IPS-NIHi7 (cell line): ENCODE measurements at regions not wholly inside any gene's neighbourhood (a gene's known extent, or its start where the extent isn't known, plus 50 kb on each side); places are given as distances from the start of the nearest gene placed in this dataset.
A peak's percentile ranks its signal among the peaks of the same experiment; 100 is the strongest.
"Not testable (repeated sequence)": the region's sequence is repeated elsewhere in the genome, so short reads cannot be mapped to it uniquely, and the experiment has no call there.

Experiments used
- DNase-seq: peaks from one replicate; pipeline ENCODE4 v3.0.0; 2012; ENCODE audit warnings: mixed read lengths; ENCODE audit errors: extremely low spot score

DNA sequence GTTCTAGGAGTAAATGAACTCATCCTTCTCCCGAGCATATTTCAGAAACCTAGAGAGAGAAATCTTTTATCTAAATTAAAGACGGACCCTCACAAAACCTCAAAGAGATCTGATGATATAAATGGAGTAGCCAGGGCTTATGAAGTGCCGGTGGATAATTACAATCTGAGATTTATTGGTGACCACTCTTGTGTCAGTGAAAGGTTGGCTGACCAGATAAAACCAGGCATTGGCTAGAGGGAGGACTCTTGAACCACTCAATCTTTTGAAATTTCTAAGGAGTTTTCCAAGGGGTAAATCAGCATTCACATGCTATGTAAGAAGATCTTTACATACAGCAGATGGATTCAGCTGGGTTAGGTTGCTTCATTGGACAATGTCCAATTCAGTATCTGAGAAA lies 227.3 kb upstream of the MMADHC start:
- DNase-seq: no peak

DNA sequence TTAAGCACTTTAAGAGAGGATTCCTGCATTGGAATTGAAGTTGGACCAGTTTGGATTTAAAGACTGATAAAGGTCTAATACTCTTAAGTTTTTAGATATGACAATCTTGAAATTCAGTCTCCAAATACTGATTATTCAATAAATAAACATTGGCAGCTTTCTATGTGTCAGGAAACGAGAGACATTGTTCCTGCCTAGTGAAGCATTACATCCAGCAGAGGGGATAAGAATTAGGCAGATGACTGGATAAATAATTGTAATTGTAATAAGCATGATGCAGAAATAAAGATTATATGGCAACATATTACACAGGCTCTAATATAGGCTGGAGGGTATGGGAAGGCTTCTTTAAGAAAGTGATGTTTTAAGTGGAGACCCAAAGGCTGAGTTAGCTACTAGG lies 226.5 kb upstream of the MMADHC start:
- no peak for DNase-seq

DNA sequence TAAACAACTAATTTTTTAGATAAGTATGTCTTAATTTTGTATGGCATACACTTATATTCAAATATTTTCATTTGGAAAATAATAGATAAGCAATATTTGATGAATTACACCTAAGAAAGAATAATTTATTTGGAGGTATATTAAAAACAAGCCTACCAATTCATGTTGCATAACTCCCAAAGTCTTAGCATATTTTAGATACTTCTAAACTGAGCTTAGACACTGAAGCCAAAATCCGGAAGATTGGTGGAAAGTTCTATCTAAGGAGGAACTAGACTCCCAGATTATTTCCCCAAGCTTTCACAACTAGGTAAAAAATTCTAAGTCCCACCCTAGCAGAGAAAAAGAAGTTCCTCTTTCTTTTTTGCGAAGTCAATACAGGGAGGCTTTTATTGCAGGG lies 221.0 kb upstream of the MMADHC start:
- DNase-seq: no peak

- DNase-seq: no peak
Measured at GRCh38 chr2:149806651-149807050, 219.1 kb upstream of the MMADHC start.

DNA sequence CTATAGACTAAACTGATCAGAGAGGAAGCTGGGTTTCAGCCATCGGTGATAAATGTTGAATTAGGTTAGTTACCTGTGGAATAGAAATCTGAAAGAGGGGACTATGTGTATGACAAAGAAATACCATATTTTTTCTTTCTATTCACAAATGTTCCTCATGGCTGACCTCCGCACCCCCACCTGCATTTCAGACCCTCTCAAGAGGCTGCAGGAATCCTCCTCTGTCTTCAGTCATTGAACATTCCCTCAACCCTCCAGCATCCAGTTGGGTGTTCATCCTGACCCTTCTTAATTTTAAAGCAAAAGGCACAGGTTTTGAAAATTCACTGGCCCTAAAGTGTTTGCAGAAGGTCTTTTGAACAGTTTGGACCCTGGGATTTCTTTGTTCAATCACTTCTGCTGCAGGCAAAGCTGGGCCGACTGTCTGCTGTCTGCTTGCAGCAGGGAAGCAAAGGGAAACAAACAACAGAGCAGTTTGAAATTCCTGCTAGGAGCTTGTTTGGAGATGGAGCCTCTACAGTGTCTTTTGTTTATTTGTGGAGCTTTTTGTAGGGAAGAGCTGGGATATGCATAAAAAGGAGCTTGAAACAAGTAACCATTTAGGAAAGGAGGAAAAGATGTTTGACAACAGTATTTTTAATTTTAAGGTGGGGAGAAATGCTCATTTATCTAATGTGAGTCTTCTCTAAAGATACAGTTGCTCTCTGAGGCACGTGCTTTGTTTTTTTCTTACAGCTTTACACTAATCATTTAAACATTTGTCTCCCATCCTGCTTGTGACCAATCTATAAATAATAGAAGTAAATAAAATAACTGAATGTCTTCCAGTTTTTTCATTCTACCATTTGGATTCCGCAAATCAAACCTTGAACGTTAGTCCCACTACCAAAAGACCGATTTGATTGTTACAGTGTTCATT lies 213.3 kb upstream of the MMADHC start:
- peak; percentile 19 for DNase-seq

GRCh38 chr2:149799013-149799705 lies 211.6 kb upstream of the MMADHC start:
- DNase-seq: no peak

GRCh38 chr2:149797030-149797429 lies 209.5 kb upstream of the MMADHC start:
- no peak for DNase-seq

DNA sequence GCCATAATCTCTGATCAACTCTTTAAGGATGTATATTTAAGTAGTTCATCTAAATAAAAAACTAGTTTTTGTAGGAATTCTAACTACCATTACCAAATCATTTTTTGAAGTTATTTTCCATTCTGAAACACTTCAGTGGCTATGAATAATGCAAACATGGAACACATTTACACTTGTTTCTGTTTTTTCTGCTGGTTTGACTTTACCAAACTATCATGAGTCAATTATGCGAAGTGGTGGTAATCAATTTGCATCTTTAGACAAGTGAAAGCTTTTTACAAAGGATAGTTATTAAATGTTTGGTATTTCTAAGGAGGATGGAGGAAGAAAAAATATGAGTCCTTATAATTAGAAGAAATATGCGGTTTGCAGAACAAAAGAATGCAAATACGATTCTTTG lies 202.0 kb upstream of the MMADHC start:
- no peak for DNase-seq

DNA sequence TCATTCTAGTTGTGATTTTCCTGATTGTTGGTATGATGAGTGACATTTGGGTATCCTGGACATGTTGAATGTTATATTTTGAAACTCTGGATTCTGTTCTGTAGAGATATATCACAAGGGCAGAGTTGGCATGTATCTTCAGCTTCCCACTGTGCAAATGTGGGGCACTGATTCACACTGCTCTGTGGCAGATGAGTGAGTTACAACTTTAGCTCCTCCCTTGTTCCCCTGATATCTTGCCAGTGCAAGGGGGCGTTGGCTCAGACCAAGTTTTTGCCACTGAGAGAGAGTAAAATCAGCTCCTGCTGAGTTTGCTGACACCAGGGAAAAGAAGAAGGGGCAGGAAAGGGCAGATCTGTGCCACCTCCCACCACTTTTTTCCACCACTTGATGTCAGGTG lies 199.6 kb upstream of the MMADHC start:
- no peak for DNase-seq

DNA sequence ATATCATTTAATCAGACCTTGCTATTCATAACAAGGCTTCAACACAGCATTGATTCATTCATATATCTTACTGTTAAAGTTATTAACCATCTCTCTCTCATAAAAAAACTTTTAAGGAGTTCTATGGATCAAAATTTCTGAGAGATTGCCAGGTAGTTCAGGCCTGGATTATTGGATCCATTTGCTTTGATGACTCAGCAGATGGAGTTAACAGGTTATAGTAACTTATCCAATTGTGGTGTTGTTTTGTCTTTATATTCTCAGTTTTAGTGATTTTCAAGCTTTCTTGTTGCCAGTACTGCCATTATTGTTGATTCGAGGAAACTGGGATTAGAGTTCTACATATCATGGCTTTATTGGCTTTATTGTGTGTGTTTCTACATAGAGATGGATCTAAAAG lies 195.7 kb upstream of the MMADHC start:
- no peak for DNase-seq

- DNase-seq: no peak
Measured at GRCh38 chr2:149782572-149782971, 195.0 kb upstream of the MMADHC start.

DNA sequence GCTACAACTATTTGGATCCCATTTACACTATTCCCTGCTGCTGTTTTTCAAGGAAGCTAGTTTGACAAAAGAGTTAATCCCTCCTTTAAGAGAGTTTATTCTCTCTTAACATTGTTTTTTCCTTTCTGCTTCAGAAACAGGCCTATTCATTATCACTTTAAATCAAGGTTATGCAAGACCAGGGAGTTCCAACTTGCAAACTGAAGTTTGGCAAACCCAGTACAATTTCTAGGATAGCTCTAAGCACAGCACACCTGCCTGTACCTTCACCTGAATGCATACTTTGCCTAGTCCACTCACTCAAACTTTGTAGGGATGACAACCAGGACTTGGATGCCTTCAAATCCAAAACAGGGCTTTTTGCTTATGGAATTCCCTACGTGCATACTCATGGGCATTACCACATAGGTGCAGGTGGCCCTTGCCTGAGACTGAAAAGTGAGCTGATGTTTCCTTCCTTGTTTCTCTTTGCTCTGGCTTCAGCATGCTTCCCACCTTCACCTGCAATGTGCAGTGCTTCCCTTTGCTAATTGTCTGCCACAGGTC lies 193.8 kb upstream of the MMADHC start:
- DNase-seq: no peak

DNA sequence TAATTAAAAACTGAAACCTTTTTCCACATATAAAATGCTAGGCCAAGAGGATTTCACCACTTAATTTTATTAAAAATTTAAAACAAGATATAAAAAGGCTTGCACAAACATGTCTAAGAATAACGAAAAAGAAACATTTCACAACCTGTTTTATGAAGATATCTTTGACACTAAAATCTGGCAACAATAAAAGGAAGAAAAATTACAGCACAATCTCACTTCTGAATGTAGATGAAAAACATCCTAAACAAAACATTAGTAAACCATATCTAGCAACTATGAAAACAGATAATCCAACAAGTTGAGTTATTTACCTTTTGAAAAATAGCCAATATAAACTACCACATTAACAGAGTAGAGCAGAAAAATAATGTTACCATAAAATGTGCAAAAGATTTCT lies 185.4 kb upstream of the MMADHC start:
- DNase-seq: no peak

- DNase-seq: no peak
Measured at GRCh38 chr2:149768320-149768799, 180.8 kb upstream of the MMADHC start.

GRCh38 chr2:149767516-149767974 lies 180.0 kb upstream of the MMADHC start:
- DNase-seq: no peak

- DNase-seq: no peak
Measured at GRCh38 chr2:149766339-149766738, 178.8 kb upstream of the MMADHC start.

GRCh38 chr2:149765636-149766035 lies 178.1 kb upstream of the MMADHC start:
- no peak for DNase-seq

DNA sequence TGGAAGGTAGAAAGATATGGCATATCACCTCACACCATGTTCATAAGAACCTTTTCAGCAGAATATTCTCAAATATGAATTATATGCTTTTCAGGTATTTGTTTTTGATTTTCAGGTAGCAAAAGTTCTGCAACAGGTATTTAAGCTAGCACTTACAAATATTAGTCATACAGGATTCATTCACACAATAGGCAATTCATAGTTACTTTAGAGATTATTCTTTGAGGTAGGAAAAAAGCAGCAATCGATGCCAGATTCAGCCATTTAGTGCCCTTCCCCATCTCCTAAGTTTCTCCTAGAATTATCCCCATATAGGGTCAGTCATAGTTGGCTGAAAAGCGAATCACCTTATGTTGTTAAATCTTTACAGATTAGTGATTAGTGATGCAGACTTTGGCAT lies 177.4 kb upstream of the MMADHC start:
- DNase-seq: no peak

- DNase-seq: no peak
Measured at GRCh38 chr2:149763358-149763757, 175.8 kb upstream of the MMADHC start.

DNA sequence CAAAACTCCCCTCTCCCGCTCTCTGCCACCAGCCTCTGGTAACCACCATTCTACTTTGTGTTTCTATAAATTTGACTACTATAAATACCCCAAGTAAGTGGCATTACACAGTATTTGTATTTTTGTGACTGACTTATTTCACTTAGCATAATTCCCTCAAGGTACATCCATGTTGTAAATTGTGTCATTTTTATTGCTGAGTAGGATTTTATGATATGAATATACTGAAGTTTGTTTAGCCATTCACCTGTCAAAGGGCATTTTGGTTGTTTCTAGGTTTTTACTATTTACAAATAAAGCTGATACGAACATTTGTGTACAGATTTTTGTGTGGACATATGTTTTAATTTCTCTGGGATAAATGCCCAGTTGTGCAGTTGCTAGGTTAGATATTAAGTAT lies 174.0 kb upstream of the MMADHC start:
- no peak for DNase-seq

DNA sequence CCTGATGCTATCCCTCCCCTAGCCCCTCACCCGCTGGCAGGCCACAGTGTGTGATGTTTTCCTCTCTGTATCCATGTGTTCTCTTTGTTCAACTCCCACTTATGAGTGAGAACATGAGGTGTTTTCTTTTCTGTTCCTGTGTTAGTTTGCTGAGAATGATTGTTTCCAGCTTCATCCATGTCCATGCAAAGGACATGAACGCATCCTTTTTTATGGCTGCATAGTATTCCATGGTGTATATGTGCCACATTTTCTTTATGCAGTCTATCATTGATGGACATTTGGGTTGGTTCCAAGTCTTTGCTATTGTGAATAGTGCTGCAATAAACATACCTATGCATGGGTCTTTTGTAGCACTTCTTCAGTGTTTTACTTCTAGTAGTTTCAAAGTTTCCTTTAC lies 171.8 kb upstream of the MMADHC start:
- DNase-seq: not testable (repeated sequence)

DNA sequence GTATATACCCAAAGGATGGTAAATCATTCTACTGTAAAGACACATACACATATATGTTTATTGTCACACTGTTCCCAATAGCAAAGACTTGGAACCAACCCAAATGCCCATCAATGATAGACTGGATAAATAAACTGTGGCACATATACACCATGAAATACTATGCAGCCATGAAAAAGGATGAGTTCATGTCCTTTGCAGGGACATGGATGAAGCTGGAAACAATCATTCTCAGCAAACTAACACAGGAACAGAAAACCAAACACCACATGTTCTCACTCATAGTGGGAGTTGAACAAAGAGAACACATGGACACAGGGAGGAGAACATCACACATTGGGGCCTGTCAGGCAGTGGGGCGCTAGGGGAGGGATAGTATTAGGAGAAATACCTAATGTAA lies 167.1 kb upstream of the MMADHC start:
- not testable (repeated sequence) for DNase-seq

- no peak for DNase-seq
Measured at GRCh38 chr2:149747456-149747855, 159.9 kb upstream of the MMADHC start.
